ENCODE measurements at regions not wholly inside any gene's neighbourhood (a gene's known extent, or its start where the extent isn't known, plus 50 kb on each side); places are given as distances from the start of the nearest gene placed in this dataset.

DNA sequence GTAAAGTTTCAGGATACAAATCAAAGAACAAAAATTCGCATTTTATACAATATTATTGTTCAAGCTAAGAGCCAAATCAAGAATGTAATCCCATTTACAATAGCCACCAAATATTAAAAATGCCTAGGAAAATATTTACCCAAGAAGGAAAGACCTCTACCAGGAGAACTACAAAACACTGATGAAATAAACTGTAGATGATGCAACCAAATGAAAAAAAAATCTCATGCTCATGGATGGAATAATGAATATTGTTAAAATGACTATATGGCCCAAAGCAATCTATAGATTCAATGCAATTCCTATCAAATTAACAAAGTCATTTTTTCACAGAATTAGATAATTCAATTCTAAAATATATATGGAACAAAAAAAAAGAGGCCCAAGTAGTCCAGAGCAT lies 708.8 kb upstream of the MAN1A1 start:
- TF ChIP-seq, protein P1, sequence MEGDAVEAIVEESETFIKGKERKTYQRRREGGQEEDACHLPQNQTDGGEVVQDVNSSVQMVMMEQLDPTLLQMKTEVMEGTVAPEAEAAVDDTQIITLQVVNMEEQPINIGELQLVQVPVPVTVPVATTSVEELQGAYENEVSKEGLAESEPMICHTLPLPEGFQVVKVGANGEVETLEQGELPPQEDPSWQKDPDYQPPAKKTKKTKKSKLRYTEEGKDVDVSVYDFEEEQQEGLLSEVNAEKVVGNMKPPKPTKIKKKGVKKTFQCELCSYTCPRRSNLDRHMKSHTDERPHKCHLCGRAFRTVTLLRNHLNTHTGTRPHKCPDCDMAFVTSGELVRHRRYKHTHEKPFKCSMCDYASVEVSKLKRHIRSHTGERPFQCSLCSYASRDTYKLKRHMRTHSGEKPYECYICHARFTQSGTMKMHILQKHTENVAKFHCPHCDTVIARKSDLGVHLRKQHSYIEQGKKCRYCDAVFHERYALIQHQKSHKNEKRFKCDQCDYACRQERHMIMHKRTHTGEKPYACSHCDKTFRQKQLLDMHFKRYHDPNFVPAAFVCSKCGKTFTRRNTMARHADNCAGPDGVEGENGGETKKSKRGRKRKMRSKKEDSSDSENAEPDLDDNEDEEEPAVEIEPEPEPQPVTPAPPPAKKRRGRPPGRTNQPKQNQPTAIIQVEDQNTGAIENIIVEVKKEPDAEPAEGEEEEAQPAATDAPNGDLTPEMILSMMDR (IDR thresholded peaks at IDR 0.05; ENCODE audit: low read depth, low read length): no peak
- no peak for TF ChIP-seq EZH2phosphoT487 (IDR thresholded peaks at IDR 0.05; ENCODE audit: low read depth)
